ENCODE measurements at regions not wholly inside any gene's neighbourhood (a gene's known extent, or its start where the extent isn't known, plus 50 kb on each side); places are given as distances from the start of the nearest gene placed in this dataset.

DNA sequence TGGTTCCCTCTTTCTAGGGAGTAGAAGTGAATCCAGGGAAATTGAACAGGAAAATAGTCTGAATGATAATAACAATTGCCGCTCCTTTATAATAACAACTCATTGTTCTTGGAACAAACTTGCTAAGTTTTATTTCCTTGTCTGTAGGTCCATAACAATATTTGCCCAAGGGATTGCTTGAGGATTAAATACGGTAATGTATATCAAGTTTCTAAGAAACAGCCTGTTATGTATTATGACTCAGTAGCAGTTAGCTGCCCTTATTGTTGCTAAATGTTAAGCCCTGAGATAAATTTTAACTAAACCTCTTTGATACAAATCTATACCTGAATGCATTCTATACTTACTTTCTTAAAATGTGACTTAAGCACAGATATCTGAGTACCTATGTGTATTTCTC is 215.9 kb upstream of the AADAT start:
- Histone ChIP-seq H3K27ac (no peak overlapping the region), H3K4me1 (no peaks in the 10 kb centered on the region), H3K9me3 (no peaks in the 10 kb centered on the region), H3K27me3 (no peaks in the 10 kb centered on the region), H3K36me3 (no peaks in the 10 kb centered on the region), H3K4me3 (no peak overlapping the region)
- no peak for TF ChIP-seq CTCF (IDR thresholded peaks at IDR 0.05)
- intact Hi-C loops (cut with DNase I), result no loop called here
- no peak for DNase-seq
- ATAC-seq, result no peak

DNA sequence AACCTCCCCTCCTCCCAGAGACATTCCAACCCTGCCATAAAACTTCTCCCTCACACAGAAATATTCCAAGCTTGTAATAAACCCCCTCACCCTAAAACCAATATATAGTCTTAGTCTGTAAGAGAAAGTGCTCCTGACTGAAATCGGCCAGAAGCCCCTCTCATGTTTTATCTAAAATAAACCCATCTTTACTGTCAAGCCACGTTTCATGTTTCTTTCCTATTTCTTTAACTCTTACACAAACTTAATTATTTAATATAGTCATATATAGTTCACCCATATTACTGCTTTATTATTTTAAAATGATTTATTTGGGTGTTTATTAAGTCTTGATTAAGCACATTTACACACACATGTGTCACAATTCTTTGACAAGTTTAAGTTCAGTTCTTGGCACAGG is 191.3 kb upstream of the AADAT start:
- H3K27me3 ChIP-seq, result no peaks in the 10 kb centered on the region
- no peak overlapping the region for H3K4me3 ChIP-seq
- H3K9me3 ChIP-seq, result no peaks in the 10 kb centered on the region
- no peak for DNase-seq
- ATAC-seq, result no peak
- H3K4me1 ChIP-seq, result no peaks in the 10 kb centered on the region
- no peak for TF ChIP-seq CTCF (IDR thresholded peaks at IDR 0.05)
- intact Hi-C loops (cut with DNase I), result no loop called here
- H3K27ac ChIP-seq, result no peak overlapping the region
- H3K36me3 ChIP-seq, result no peaks in the 10 kb centered on the region

- no peak for TF ChIP-seq CTCF (IDR thresholded peaks at IDR 0.05)
- no peaks in the 10 kb centered on the region for H3K36me3 ChIP-seq
- H3K27ac ChIP-seq, result no peak overlapping the region
- H3K4me1 ChIP-seq, result no peaks in the 10 kb centered on the region
- intact Hi-C loops (cut with DNase I), result no loop called here
- DNase-seq (no peak), ATAC-seq (no peak)
- no peak overlapping the region for H3K4me3 ChIP-seq
- H3K9me3 ChIP-seq, result no peaks in the 10 kb centered on the region
- no peaks in the 10 kb centered on the region for H3K27me3 ChIP-seq
These were observed 188.7 kb upstream of the AADAT start for GRCh38 chr4:170278460-170278859.

GRCh38 chr4:170274616-170275015 is 184.9 kb upstream of the AADAT start:
- no peaks in the 10 kb centered on the region for H3K36me3 ChIP-seq
- no peaks in the 10 kb centered on the region for H3K27me3 ChIP-seq
- intact Hi-C loops (cut with DNase I), result no loop called here
- no peak for ATAC-seq
- H3K27ac ChIP-seq, result no peak overlapping the region
- H3K4me1 ChIP-seq, result no peaks in the 10 kb centered on the region
- no peaks in the 10 kb centered on the region for H3K9me3 ChIP-seq
- H3K4me3 ChIP-seq, result no peak overlapping the region
- DNase-seq, result no peak
- no peak for TF ChIP-seq CTCF (IDR thresholded peaks at IDR 0.05)

GRCh38 chr4:170272959-170273358 is 183.2 kb upstream of the AADAT start:
- no peaks in the 10 kb centered on the region for H3K27me3 ChIP-seq
- H3K36me3 ChIP-seq, result no peaks in the 10 kb centered on the region
- H3K27ac ChIP-seq, result no peak overlapping the region
- intact Hi-C loops (cut with DNase I), result no loop called here
- DNase-seq (no peak), ATAC-seq (no peak)
- TF ChIP-seq CTCF (IDR thresholded peaks at IDR 0.05), result no peak
- H3K9me3 ChIP-seq, result no peaks in the 10 kb centered on the region
- no peak overlapping the region for H3K4me3 ChIP-seq
- H3K4me1 ChIP-seq, result no peaks in the 10 kb centered on the region

- no peak overlapping the region for H3K27ac ChIP-seq
- H3K36me3 ChIP-seq, result no peaks in the 10 kb centered on the region
- intact Hi-C loops (cut with DNase I), result no loop called here
- ATAC-seq (no peak), DNase-seq (no peak)
- H3K4me3 ChIP-seq, result no peak overlapping the region
- no peaks in the 10 kb centered on the region for H3K9me3 ChIP-seq
- TF ChIP-seq CTCF (IDR thresholded peaks at IDR 0.05), result no peak
- no peaks in the 10 kb centered on the region for H3K27me3 ChIP-seq
- H3K4me1 ChIP-seq, result no peaks in the 10 kb centered on the region
These were observed 182.0 kb upstream of the AADAT start for GRCh38 chr4:170271723-170272122.
